Peyer's patch (tissue), 4 donors: ENCODE measurements at regions not wholly inside any gene's neighbourhood (a gene's known extent, or its start where the extent isn't known, plus 50 kb on each side); places are given as distances from the start of the nearest gene placed in this dataset.

Experiments
- DNase-seq, 3 donors: peaks; one replicate each; pipeline ENCODE4 v3.0.0-alpha.2; 2017 to 2019
- H3K27ac ChIP-seq, 4 donors: fragments of 200-600 bp; sonication (generic); one replicate each; pipeline ENCODE4 v1.5.1; 2016 to 2019
- H3K27me3 ChIP-seq, 2 donors: fragments of 200-600 bp; sonication (generic); one replicate each; pipeline ENCODE4 v1.5.1; 2019
- H3K36me3 ChIP-seq, 3 donors: fragments of 200-600 bp; sonication (generic); one replicate each; pipeline ENCODE4 v1.5.1; 2016 to 2019
- H3K4me1 ChIP-seq, 4 donors: fragments of 200-600 bp; sonication (generic); one replicate each; pipeline ENCODE4 v1.5.1; 2016 to 2019
- H3K4me3 ChIP-seq, 4 donors: fragments of 200-600 bp; sonication (generic); 1 replicate in 3 of 4; 2 replicates in 1 of 4; pipeline ENCODE4 v1.5.1; 2016 to 2019; ENCODE audit warnings: mild to moderate bottlenecking in 1 of 4
- H3K9me3 ChIP-seq, 4 donors: fragments of 200-600 bp; sonication (generic); one replicate each; pipeline ENCODE4 v1.5.1; 2016 to 2019; ENCODE audit warnings: mild to moderate bottlenecking in 1 of 4
- POLR2A ChIP-seq, 2 donors: fragments of 450-650 bp; IDR thresholded peaks; one replicate each; pipeline ENCODE4 v1.5.1; 2017; ENCODE audit warnings: antibody characterized with exemption in 2 of 2, mild to moderate bottlenecking in 2 of 2, moderate library complexity in 2 of 2
- TF ChIP-seq, protein P1 (sequence below), 6 experiments: fragments of 450-650 bp in 4 of 6; fragments of 200-600 bp in 2 of 6; sonication (generic) in 1 of 6; IDR thresholded peaks; one replicate each; pipeline ENCODE4 v1.5.1; 2017 to 2019; ENCODE audit warnings: antibody characterized with exemption in 6 of 6, mild to moderate bottlenecking in 3 of 6, moderate library complexity in 1 of 6

GRCh38 chr13:80011448-80012212 lies 329.3 kb downstream of the SPRY2 start:
- no peaks in the 10 kb centered on the region for H3K27me3 ChIP-seq
- peaks cover 0 to 13% (median 0%) of the 10 kb centered on the region in 4 donors for H3K4me1 ChIP-seq
- H3K36me3 ChIP-seq = no peaks in the 10 kb centered on the region
- no peak for DNase-seq
- TF ChIP-seq, protein P1, sequence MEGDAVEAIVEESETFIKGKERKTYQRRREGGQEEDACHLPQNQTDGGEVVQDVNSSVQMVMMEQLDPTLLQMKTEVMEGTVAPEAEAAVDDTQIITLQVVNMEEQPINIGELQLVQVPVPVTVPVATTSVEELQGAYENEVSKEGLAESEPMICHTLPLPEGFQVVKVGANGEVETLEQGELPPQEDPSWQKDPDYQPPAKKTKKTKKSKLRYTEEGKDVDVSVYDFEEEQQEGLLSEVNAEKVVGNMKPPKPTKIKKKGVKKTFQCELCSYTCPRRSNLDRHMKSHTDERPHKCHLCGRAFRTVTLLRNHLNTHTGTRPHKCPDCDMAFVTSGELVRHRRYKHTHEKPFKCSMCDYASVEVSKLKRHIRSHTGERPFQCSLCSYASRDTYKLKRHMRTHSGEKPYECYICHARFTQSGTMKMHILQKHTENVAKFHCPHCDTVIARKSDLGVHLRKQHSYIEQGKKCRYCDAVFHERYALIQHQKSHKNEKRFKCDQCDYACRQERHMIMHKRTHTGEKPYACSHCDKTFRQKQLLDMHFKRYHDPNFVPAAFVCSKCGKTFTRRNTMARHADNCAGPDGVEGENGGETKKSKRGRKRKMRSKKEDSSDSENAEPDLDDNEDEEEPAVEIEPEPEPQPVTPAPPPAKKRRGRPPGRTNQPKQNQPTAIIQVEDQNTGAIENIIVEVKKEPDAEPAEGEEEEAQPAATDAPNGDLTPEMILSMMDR (IDR thresholded peaks at IDR 0.05) = no peak
- no peak for TF ChIP-seq POLR2A (IDR thresholded peaks at IDR 0.05)
- no peak overlapping the region for H3K4me3 ChIP-seq
- no peaks in the 10 kb centered on the region for H3K9me3 ChIP-seq
- H3K27ac ChIP-seq = no peak overlapping the region

DNA sequence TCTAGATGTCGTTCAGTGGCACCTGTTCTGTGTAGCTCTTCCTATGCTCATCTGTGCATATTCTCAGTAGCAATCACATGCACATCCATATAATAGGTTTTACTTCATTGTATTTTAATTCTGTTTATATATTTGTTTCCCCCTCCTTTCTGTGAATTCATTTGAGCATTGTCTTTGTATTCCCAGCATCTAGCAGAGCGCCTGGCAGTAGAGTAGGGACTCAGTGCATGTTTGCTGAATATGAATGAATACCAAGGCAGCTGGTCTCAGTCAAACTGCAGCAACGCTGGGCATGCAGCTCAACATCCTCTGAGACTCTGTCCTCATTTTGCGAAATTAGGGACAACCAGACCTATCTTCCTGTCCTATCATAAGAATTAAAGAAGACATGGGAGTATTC lies 330.1 kb downstream of the SPRY2 start:
- Histone ChIP-seq H3K27me3 (no peaks in the 10 kb centered on the region), H3K27ac (no peak overlapping the region), H3K36me3 (no peaks in the 10 kb centered on the region), H3K4me3 (no peak overlapping the region), H3K4me1 (peaks cover 0 to 13% (median 0%) of the 10 kb centered on the region in 4 donors), H3K9me3 (no peaks in the 10 kb centered on the region)
- DNase-seq = no peak
- TF ChIP-seq POLR2A (IDR thresholded peaks at IDR 0.05) = no peak

DNA sequence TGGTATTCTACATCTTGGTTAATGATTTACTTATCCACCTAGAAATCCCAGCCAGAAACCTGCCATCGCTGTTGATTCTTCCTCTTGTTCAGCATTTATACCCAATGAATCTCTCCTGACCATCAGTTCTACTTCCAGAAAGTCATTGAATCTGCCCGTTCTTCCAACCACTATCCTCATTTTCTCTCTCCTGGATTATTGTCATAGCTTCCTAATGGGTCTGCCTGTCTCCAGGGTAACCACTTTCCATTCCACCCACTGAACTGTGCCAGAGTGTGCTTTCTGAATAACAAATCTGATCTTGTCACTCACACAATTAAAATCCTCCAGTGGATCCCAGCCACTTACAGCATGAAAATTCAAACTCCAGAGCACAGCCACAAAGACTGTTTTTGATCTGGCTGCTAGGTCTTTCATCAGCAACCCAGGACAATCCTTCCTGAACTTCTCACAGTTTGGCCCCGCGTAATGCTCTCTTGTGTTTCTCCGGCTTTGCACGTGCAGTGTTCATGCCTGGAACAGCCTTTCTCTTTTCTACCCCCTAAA lies 330.6 kb downstream of the SPRY2 start:
- Histone ChIP-seq H3K36me3 (no peaks in the 10 kb centered on the region), H3K27me3 (no peaks in the 10 kb centered on the region), H3K9me3 (no peaks in the 10 kb centered on the region), H3K27ac (no peak overlapping the region), H3K4me1 (peaks cover 0 to 13% (median 0%) of the 10 kb centered on the region in 4 donors), H3K4me3 (no peak overlapping the region)
- no peak for DNase-seq
- TF ChIP-seq POLR2A (IDR thresholded peaks at IDR 0.05) = no peak
- TF ChIP-seq, protein P1 (IDR thresholded peaks at IDR 0.05) = no peak

DNA sequence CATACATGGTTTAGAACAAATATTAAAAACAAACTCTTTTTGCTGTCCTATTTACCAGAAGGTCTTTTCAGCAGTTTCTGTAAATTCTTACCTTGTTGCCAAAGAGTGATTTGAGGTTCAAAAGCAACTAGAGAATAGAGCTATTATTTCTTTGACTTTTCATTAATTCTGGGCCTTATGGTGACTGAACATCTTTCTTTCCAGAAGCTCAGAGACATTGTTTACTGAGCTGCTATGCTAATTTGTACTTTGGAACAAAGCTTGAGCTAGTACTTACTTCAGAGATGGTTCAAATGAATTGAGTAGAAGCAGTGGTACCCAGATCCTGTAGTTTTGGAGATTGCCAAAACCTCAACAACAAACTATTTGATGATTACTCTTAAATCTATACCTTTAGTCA lies 331.2 kb downstream of the SPRY2 start:
- DNase-seq = no peak
- H3K36me3 ChIP-seq = no peaks in the 10 kb centered on the region
- H3K4me3 ChIP-seq = no peak overlapping the region
- H3K27ac ChIP-seq = no peak overlapping the region
- TF ChIP-seq, protein P1 (IDR thresholded peaks at IDR 0.05) = no peak
- no peak for TF ChIP-seq POLR2A (IDR thresholded peaks at IDR 0.05)
- peaks cover 0 to 13% (median 0%) of the 10 kb centered on the region in 4 donors for H3K4me1 ChIP-seq
- H3K9me3 ChIP-seq = no peaks in the 10 kb centered on the region
- H3K27me3 ChIP-seq = no peaks in the 10 kb centered on the region

- TF ChIP-seq, protein P1 (IDR thresholded peaks at IDR 0.05) = no peak
- no peak for TF ChIP-seq POLR2A (IDR thresholded peaks at IDR 0.05)
- H3K27ac ChIP-seq = no peak overlapping the region
- no peaks in the 10 kb centered on the region for H3K27me3 ChIP-seq
- DNase-seq = no peak
- no peaks in the 10 kb centered on the region for H3K36me3 ChIP-seq
- peaks cover 0 to 9% (median 0%) of the 10 kb centered on the region in 4 donors for H3K4me1 ChIP-seq
- no peaks in the 10 kb centered on the region for H3K9me3 ChIP-seq
- H3K4me3 ChIP-seq = no peak overlapping the region
These were observed 334.0 kb downstream of the SPRY2 start for GRCh38 chr13:80006940-80007339.

DNA sequence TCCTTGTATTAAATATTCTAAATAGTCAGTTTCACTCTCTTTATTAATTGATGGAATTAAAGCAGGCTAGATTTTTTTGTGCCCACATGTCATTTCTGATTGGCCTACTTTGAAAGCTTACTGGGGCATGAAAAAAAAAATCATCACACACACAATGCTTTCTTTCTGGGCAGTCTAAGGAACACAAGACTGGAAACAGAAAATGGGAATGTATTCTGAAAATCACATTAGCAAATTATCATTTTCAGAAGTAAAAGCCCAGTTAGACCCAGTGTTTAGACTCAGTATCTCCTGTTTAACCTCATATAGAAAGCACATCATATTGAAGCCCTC lies 339.4 kb downstream of the SPRY2 start:
- Histone ChIP-seq H3K4me1 (no peaks in the 10 kb centered on the region), H3K9me3 (no peaks in the 10 kb centered on the region), H3K4me3 (no peak overlapping the region), H3K36me3 (no peaks in the 10 kb centered on the region), H3K27me3 (no peaks in the 10 kb centered on the region), H3K27ac (no peak overlapping the region)
- TF ChIP-seq POLR2A (IDR thresholded peaks at IDR 0.05) = no peak
- TF ChIP-seq, protein P1 (IDR thresholded peaks at IDR 0.05) = no peak
- DNase-seq = no peak
